Psoas muscle (tissue), 7 donors: ENCODE measurements at regions not wholly inside any gene's neighbourhood (a gene's known extent, or its start where the extent isn't known, plus 50 kb on each side); places are given as distances from the start of the nearest gene placed in this dataset.

Source experiments
- ATAC-seq, 4 donors: fragments of 200-7000 bp; cut with Tn5 transposase; one replicate each; pipeline ENCODE4 v1.9.1; 2020; ENCODE audit warnings: moderate library complexity in 3 of 4, mild to moderate bottlenecking in 2 of 4
- DNase-seq, 2 donors: peaks; one replicate each; pipeline ENCODE4 v3.0.0-alpha.2; 2020
- H3K27ac ChIP-seq: fragments of 200-600 bp; one replicate; pipeline ENCODE4 v1.8.0; 2022
- H3K27me3 ChIP-seq, 3 donors: fragments of 200-600 bp in 1 of 3; one replicate each; pipeline versions ENCODE4 v1.6.1 to v1.8.0; 2013 to 2022; ENCODE audit warnings: low read length in 2 of 3, mild to moderate bottlenecking in 2 of 3, moderate library complexity in 1 of 3; ENCODE audit not compliant: insufficient read depth in 3 of 3
- H3K36me3 ChIP-seq, 2 donors: fragments of 200-600 bp in 1 of 2; one replicate each; pipeline versions ENCODE4 v1.6.1 to v1.8.0; 2013 to 2022; ENCODE audit warnings: low read depth in 1 of 2, mild to moderate bottlenecking in 1 of 2, moderate library complexity in 1 of 2; ENCODE audit not compliant: insufficient read depth in 1 of 2
- H3K4me1 ChIP-seq: fragments of 200-600 bp; one replicate; pipeline ENCODE4 v1.8.0; 2022
- H3K4me3 ChIP-seq: fragments of 200-600 bp; one replicate; pipeline ENCODE4 v1.8.0; 2022; ENCODE audit warnings: mild to moderate bottlenecking
- H3K9me3 ChIP-seq: fragments of 200-600 bp; one replicate; pipeline ENCODE4 v1.8.0; 2022
- WGBS, 3 donors: extraction: QIAGEN DNeasy Blood & Tissue Kit; methylation state at CpG; one replicate each; pipeline versions ENCODE4 v1.1.6 to v1.1.7; 2013; 5-methylcytosine and 5-hydroxymethylcytosine counted together
- intact Hi-C, 2 donors: fragments of 100-400 bp; cut with DNase I; formaldehyde crosslinking; loops; one replicate each; pipeline versions ENCODE4 v1.11.0 to v1.14.2; 2022
- TF ChIP-seq, protein P1 (sequence below): fragments of 200-600 bp; IDR thresholded peaks from one replicate; pipeline ENCODE4 v1.8.0; 2022; ENCODE audit warnings: antibody characterized with exemption
- donor health status: healthy with polysubstance abuse.
- donor health status: DM: no; HTN: no; CAD: no; lungs with moderate emphysema.
- donor health status: Bipolar disorder and iron deficiency.
- donor health status: healthy.
- donor health status: DM: yes; HTN: yes; CAD: no.
- donor health status: DM: no; HTN: no; CAD: no.
- donor health status: DM: yes; HTN: yes; CAD: no.

DNA sequence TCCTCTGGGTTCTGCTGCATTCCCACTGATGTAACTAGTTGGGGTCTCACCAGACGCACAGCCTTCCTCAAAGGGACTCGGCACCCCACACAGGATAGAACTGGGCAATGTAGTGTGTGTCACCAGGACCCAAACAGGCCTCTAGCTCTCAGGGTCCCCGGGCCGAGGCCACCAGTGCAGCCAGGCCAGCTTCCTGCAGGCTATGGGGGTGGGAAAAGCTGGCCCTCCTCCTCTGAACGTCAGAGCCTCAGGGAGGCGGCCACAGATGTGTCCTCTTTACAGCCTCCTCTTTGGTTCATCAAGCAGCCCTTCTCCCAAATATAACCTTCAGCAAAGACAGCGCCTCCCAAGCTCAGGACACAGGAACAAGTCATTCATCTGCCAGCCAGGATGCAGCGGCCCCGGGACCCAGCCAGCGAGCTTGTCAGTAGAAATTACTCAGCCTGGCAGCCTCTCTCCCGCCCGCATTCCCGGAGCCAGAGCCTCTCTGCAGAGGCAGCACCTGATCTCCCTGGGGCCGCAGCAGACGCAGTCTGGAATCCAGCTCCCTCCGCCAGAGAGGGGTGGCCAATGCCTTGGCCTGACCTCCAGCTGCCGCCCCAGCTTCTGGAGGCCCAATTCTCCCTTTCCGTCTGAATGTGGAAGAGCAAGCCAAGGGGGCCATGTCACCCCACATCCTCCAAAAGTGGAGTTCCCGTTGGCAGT is 288.5 kb downstream of the FBXW7 start:
- intact Hi-C loops: loop anchor here in 1 of 2 donors (10.0 kb wide), 1 partner anchor 133 kb away; no protein-coding TSS in a partner anchor
- H3K27ac ChIP-seq: no peak overlapping the region
- H3K4me3 ChIP-seq: no peak overlapping the region
- TF ChIP-seq, protein P1, sequence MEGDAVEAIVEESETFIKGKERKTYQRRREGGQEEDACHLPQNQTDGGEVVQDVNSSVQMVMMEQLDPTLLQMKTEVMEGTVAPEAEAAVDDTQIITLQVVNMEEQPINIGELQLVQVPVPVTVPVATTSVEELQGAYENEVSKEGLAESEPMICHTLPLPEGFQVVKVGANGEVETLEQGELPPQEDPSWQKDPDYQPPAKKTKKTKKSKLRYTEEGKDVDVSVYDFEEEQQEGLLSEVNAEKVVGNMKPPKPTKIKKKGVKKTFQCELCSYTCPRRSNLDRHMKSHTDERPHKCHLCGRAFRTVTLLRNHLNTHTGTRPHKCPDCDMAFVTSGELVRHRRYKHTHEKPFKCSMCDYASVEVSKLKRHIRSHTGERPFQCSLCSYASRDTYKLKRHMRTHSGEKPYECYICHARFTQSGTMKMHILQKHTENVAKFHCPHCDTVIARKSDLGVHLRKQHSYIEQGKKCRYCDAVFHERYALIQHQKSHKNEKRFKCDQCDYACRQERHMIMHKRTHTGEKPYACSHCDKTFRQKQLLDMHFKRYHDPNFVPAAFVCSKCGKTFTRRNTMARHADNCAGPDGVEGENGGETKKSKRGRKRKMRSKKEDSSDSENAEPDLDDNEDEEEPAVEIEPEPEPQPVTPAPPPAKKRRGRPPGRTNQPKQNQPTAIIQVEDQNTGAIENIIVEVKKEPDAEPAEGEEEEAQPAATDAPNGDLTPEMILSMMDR: no peak
- no peaks in the 10 kb centered on the region for H3K27me3 ChIP-seq
- no peaks in the 10 kb centered on the region for H3K36me3 ChIP-seq
- H3K4me1 ChIP-seq: no peaks in the 10 kb centered on the region
- WGBS, 3 donors: 66 to 73% (median 67%) methylated on average over 18 to 19 of the region's 19 CpGs
- no peak for DNase-seq
- no peaks in the 10 kb centered on the region for H3K9me3 ChIP-seq
- ATAC-seq: peak in 1 of 4 donors; percentile 16

DNA sequence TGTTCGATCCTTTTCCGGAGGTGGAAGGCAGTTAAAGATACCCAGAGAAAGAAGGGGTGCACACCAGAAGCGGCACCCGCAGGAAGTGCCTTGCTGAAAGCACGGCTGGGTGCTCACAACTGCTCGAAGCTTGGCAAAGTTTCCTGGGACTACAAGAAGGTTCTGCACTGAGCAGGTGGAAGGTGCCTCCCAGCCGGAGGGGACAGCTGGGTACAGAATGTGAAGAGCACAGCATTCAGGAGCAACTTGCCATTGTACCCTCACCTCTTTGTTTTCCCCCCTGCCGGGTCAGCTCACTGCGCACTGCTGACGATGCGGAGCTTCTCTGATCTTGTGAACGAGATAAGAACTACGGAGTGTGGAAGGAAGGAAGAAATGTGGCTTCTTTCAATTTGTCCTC is 289.2 kb downstream of the FBXW7 start:
- H3K4me3 ChIP-seq: no peak overlapping the region
- TF ChIP-seq, protein P1: no peak
- ATAC-seq (no peak), DNase-seq (no peak)
- H3K4me1 ChIP-seq: no peaks in the 10 kb centered on the region
- no peaks in the 10 kb centered on the region for H3K9me3 ChIP-seq
- H3K36me3 ChIP-seq: no peaks in the 10 kb centered on the region
- intact Hi-C loops: loop anchor here in 1 of 2 donors (10.0 kb wide), 1 partner anchor 132 kb away; no protein-coding TSS in a partner anchor
- H3K27me3 ChIP-seq: no peaks in the 10 kb centered on the region
- 87 to 93% (median 87%) methylated on average over 13 of the region's 13 CpGs for WGBS, 3 donors
- H3K27ac ChIP-seq: no peak overlapping the region

DNA sequence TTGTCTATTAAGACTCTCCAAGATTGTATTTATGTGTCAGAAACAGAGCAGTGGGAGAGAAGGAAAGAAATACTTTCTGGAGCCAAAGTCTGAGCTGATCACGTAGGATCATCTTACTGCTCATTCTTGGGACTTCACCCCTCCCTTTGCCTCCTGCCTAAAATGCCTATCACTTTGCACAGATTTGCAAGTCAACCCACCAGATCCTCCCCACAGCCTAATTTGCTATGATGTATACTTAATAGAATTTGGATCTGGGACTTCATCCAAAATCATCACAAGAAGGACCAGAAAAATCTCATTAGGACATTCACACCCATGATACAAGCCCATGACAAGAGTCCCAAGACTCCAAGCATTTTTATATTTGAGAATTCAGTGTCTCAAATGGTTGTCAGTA is 290.2 kb downstream of the FBXW7 start:
- Histone ChIP-seq H3K27me3 (no peaks in the 10 kb centered on the region), H3K4me1 (no peaks in the 10 kb centered on the region), H3K27ac (no peak overlapping the region), H3K36me3 (no peaks in the 10 kb centered on the region), H3K9me3 (no peaks in the 10 kb centered on the region), H3K4me3 (no peak overlapping the region)
- TF ChIP-seq, protein P1: no peak
- no peak for DNase-seq
- 32 to 45% (median 39%) methylated on average over 1 of the region's 1 CpG for WGBS, 3 donors
- intact Hi-C loops: loop anchor here in 1 of 2 donors (10.0 kb wide), 1 partner anchor 131 kb away; no protein-coding TSS in a partner anchor
- no peak for ATAC-seq

DNA sequence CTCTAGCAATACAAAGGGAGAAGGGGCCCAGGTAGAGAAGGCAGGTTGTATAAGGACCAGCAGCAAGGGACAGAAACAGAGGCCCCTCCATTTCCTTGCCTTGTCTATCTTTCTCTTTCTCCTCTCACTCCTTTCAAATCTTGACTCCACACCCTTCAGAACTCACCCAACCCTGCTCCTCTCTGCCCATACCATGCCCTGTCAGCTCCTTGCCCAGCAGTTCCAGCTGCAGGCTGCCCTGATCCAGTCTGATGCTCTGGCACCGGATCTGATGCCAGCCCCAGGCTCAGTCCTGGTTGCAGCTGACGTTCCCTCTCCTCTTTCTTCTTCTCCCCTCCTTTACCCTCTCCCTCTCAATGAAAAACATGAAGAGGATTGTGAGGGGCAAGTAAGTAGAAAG is 291.2 kb downstream of the FBXW7 start:
- DNase-seq (no peak), ATAC-seq (no peak)
- H3K4me1 ChIP-seq: no peaks in the 10 kb centered on the region
- TF ChIP-seq, protein P1: no peak
- H3K4me3 ChIP-seq: no peak overlapping the region
- whole genome bisulfite sequencing, 3 donors: 64 to 76% (median 64%) methylated on average over 2 of the region's 2 CpGs
- no peaks in the 10 kb centered on the region for H3K36me3 ChIP-seq
- H3K27ac ChIP-seq: no peak overlapping the region
- H3K27me3 ChIP-seq: no peaks in the 10 kb centered on the region
- no peaks in the 10 kb centered on the region for H3K9me3 ChIP-seq
- intact Hi-C loops: loop anchor here in 1 of 2 donors (10.0 kb wide), 1 partner anchor 130 kb away; no protein-coding TSS in a partner anchor
